K562 (cell line): ENCODE measurements at regions not wholly inside any gene's neighbourhood (a gene's known extent, or its start where the extent isn't known, plus 50 kb on each side); places are given as distances from the start of the nearest gene placed in this dataset.

Source experiments
- ATAC-seq: fragments of 200-7000 bp; cut with Tn5 transposase; 3 replicates; pipeline ENCODE4 v1.9.1; 2020; ENCODE audit warnings: moderate library complexity
- BruUV-seq: library from RNA; stranded (reverse); fragments of 400-500 nt; replicated peaks from 2 replicates; lab custom pipeline; 2021; lab: Mats Ljungman, UMichigan
- CTCF ChIA-PET: fragments of 300-600 bp; formaldehyde crosslinking; extraction: SDS; loops from one replicate; lab custom pipeline; 2021; ENCODE audit warnings: low intra/inter-chr PET ratio; lab: Yijun Ruan, JAX
- POLR2A ChIA-PET: fragments of 300-600, 350-650 bp; sonication (Branson Sonifier 250); formaldehyde crosslinking; extraction: SDS; loops from one replicate; lab custom pipeline; 2021; ENCODE audit warnings: antibody characterized with exemption, inconsistent platforms; lab: Yijun Ruan, JAX
- DNase-seq, 4 experiments: peaks; one replicate each; pipeline versions ENCODE4 v3.0.0 to v3.0.0-alpha.2; 2011 to 2018; ENCODE audit warnings: low spot score in 3 of 4, mixed read lengths in 3 of 4; ENCODE audit errors: extremely low read depth in 1 of 4
- FAIRE-seq: peaks from 2 replicates; lab custom pipeline; 2011; peaks lifted over from hg19 to GRCh38; lab: Jason Lieb, UNC
- H2AFZ ChIP-seq: 2 replicates; pipeline ENCODE4 v1.6.0; 2011; ENCODE audit warnings: low read depth, low read length, control low read depth, inconsistent platforms
- H3K27ac ChIP-seq: fragments of 200-600 bp; 3 replicates; pipeline ENCODE4 v1.8.0; 2011; ENCODE audit warnings: low read depth, mild to moderate bottlenecking, control low read depth, inconsistent platforms, low read length, moderate library complexity, mixed read lengths; ENCODE audit errors: extremely low read depth
- H3K27me3 ChIP-seq, 2 experiments: fragments of 300-600 bp in 1 of 2; 2 replicates in 1 of 2; 3 replicates in 1 of 2; pipeline versions ENCODE4 v1.6.0 to v1.8.0; 2011; ENCODE audit warnings: inconsistent platforms in 2 of 2, low read length in 2 of 2, mild to moderate bottlenecking in 1 of 2, mixed read lengths in 1 of 2, moderate library complexity in 1 of 2; ENCODE audit not compliant: control insufficient read depth in 2 of 2, insufficient read depth in 2 of 2
- H3K36me3 ChIP-seq: fragments of 300-600 bp; 3 replicates; pipeline ENCODE4 v1.8.0; 2011; ENCODE audit warnings: mild to moderate bottlenecking, low read length, inconsistent platforms; ENCODE audit not compliant: control insufficient read depth, insufficient read depth
- H3K4me1 ChIP-seq, 2 experiments: fragments of 200-600 bp in 1 of 2; replicated peaks in 1 of 2; 2 replicates in 1 of 2; 3 replicates in 1 of 2; pipeline versions ENCODE4 v1.5.1 to v1.8.0; 2011; ENCODE audit warnings: inconsistent platforms in 2 of 2, low read length in 2 of 2, mild to moderate bottlenecking in 1 of 2, mixed read lengths in 1 of 2, moderate library complexity in 1 of 2; ENCODE audit not compliant: control insufficient read depth in 2 of 2, insufficient read depth in 2 of 2
- H3K4me2 ChIP-seq: 2 replicates; pipeline ENCODE4 v1.6.1; 2011; ENCODE audit warnings: low read length, control low read depth, inconsistent platforms, mixed read lengths; ENCODE audit not compliant: insufficient read depth
- H3K4me3 ChIP-seq: fragments of 200-600 bp; sonication (generic), shearing (Covaris generic); 2 replicates; pipeline ENCODE4 v1.5.1; 2016; ENCODE audit warnings: control low read depth, inconsistent platforms
- H3K79me2 ChIP-seq: fragments of 200-600 bp; 3 replicates; pipeline ENCODE4 v1.8.0; 2011; ENCODE audit warnings: low read length, inconsistent platforms; ENCODE audit not compliant: control insufficient read depth, insufficient read depth
- H3K9ac ChIP-seq, 2 experiments: 2 replicates each; pipeline versions ENCODE4 v1.6.0 to v1.6.1; 2011; ENCODE audit warnings: low read depth in 2 of 2, low read length in 2 of 2, control low read depth in 1 of 2, inconsistent platforms in 1 of 2, mild to moderate bottlenecking in 1 of 2, mixed read lengths in 1 of 2; ENCODE audit not compliant: insufficient read depth in 1 of 2
- H3K9me1 ChIP-seq: one replicate; pipeline ENCODE4 v1.6.0; 2011; ENCODE audit warnings: inconsistent platforms, mild to moderate bottlenecking, low read length, moderate library complexity; ENCODE audit not compliant: control insufficient read depth, insufficient read depth
- H3K9me3 ChIP-seq: replicated peaks from 2 replicates; pipeline ENCODE4 v1.5.1; 2011; ENCODE audit warnings: low read depth, low read length, inconsistent platforms; ENCODE audit not compliant: control insufficient read depth, insufficient read depth
- H4K20me1 ChIP-seq: replicated peaks from 2 replicates; pipeline ENCODE4 v1.6.1; 2011; ENCODE audit warnings: low read length, inconsistent platforms, mixed read lengths; ENCODE audit not compliant: control insufficient read depth, insufficient read depth
- CBX8 ChIP-seq: fragments of 200-600 bp; sonication (generic); IDR thresholded peaks from 2 replicates; pipeline ENCODE4 v1.6.1; 2012; ENCODE audit warnings: borderline replicate concordance, mixed run types, low read depth, mild to moderate bottlenecking, moderate library complexity, mixed read lengths, low read length, control low read depth, inconsistent platforms; ENCODE audit not compliant: poor library complexity, severe bottlenecking; ENCODE audit errors: extremely low read depth
- MTA1 ChIP-seq: fragments of 450-650 bp; IDR thresholded peaks from 2 replicates; pipeline ENCODE4 v1.6.1; 2017; ENCODE audit warnings: borderline replicate concordance
- NR1H2 ChIP-seq: sonication (generic); formaldehyde crosslinking; IDR thresholded peaks from 2 replicates; pipeline ENCODE4 v1.4.0; 2020; ENCODE audit warnings: mild to moderate bottlenecking, missing genetic modification reagents
- TEAD4 ChIP-seq, 2 experiments: sonication (generic) in 1 of 2; formaldehyde crosslinking in 1 of 2; IDR thresholded peaks; 2 replicates each; pipeline versions ENCODE4 v1.6.1 to v1.8.0; 2012 to 2022; ENCODE audit warnings: borderline replicate concordance in 1 of 2, inconsistent platforms in 1 of 2, low read length in 1 of 2, mild to moderate bottlenecking in 1 of 2, missing genetic modification reagents in 1 of 2
- YBX1 ChIP-seq: fragments of 450-650 bp; IDR thresholded peaks from 2 replicates; pipeline ENCODE4 v1.7.1; 2016; ENCODE audit warnings: mild to moderate bottlenecking
- ZNF589 ChIP-seq: fragments of 200-800 bp; sonication (Bioruptor generic); IDR thresholded peaks from 2 replicates; pipeline ENCODE4 v1.6.1; 2016; ENCODE audit warnings: low read depth, missing genetic modification characterization, missing compliant biosample characterization
- ZNF707 ChIP-seq: fragments of 250-450 bp; sonication (Bioruptor Pico); conservative IDR thresholded peaks from 2 replicates; pipeline ENCODE4 v1.8.0; 2022; ENCODE audit warnings: inconsistent platforms, mild to moderate bottlenecking, moderate library complexity
- WGBS: fragments of 100-300 bp; shearing (Covaris generic); methylation state at CpG from one replicate; pipeline ENCODE4 v1.1.6; 2016; ENCODE audit warnings: low coverage, mixed read lengths; ENCODE audit not compliant: insufficient coverage; ENCODE audit errors: missing lambda C conversion rate; 5-methylcytosine and 5-hydroxymethylcytosine counted together
- in situ Hi-C: fragments of 300-500 bp; cut with MboI; formaldehyde crosslinking; loops from 4 replicates; pipeline ENCODE4 v1.15.0; 2018; ENCODE audit warnings: inconsistent platforms, mixed read lengths
- intact Hi-C: fragments of 100-400 bp; cut with micrococcal nuclease; formaldehyde crosslinking; loops from 2 replicates; pipeline ENCODE4 v1.14.2; 2022
- TF ChIP-seq, protein P1 (sequence below): IDR thresholded peaks from 2 replicates; pipeline ENCODE4 v1.6.1; 2014; ENCODE audit warnings: antibody characterized with exemption
- TF ChIP-seq, protein P2 (sequence below): fragments of 250-450 bp; sonication (Bioruptor Pico); IDR thresholded peaks from 2 replicates; pipeline ENCODE4 v1.8.0; 2021; ENCODE audit warnings: mild to moderate bottlenecking, moderate library complexity

DNA sequence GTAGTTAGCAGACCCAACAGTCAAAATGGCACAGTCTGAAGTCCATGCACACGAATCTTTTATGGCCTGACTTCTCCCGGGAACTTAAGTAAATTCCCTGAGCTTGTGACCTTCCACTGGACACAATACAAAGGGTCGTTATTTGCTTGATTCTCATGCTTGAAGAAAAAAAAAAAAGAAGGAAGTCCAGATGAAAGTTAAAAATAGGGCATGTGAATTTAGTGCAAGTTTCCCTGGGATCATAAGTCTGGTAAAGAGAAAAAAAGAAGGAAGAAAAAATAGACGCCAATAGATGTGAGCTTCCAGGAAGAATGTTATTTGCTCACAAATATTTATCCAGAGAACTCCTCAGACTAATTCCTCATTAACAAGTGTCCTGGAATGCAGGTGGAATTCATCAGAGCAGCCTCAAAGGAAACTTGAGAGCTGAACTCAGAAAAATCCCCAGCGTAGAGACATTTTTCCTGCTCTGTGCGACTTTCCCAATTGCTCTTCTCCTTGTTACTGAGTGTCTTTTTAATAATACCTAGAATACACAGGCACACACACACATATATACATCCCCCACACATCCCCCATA lies 616.3 kb downstream of the EBF1 start (continued):
- TF ChIP-seq, protein P1, sequence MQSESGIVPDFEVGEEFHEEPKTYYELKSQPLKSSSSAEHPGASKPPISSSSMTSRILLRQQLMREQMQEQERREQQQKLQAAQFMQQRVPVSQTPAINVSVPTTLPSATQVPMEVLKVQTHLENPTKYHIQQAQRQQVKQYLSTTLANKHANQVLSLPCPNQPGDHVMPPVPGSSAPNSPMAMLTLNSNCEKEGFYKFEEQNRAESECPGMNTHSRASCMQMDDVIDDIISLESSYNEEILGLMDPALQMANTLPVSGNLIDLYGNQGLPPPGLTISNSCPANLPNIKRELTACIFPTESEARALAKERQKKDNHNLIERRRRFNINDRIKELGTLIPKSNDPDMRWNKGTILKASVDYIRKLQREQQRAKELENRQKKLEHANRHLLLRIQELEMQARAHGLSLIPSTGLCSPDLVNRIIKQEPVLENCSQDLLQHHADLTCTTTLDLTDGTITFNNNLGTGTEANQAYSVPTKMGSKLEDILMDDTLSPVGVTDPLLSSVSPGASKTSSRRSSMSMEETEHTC, result no peak
- TF ChIP-seq TEAD4 (IDR thresholded peaks at IDR 0.05; ENCODE audit: low read length) (no peak), TEAD4 (CRISPR knock-in tag; IDR thresholded peaks at IDR 0.05; ENCODE audit: borderline replicate concordance) (no peak), CBX8 (no peak), ZNF589 (CRISPR knock-in tag) (no peak)

DNA sequence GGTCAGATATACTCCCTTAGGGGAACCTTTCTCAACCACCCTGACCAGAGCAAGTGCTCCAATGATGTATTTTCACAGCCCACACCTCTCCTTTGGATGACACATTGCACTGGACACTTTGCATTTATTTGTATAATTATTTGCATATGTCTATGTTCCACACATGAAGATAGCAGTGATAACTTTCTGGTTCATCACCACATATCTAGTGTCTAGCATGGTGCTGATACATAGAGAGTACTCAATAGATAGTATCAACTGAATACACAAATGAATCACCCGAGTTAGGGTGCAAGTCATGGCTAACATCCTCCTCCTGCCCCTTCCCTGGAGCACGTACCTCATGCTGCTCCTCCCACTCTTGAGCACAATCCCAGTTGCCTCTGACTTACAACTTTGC lies 617.6 kb downstream of the EBF1 start:
- no TSS peak for BruUV-seq
- Histone ChIP-seq H3K36me3 (no peaks in the 10 kb centered on the region), H3K4me2 (no peak overlapping the region), H3K9me1 (no peaks in the 10 kb centered on the region), H4K20me1 (no peaks in the 10 kb centered on the region), H2AFZ (no peak overlapping the region), H3K9ac (no peak overlapping the region), H3K4me1 (no peaks in the 10 kb centered on the region), H3K27ac (no peak overlapping the region), H3K9me3 (no peaks in the 10 kb centered on the region), H3K4me3 (no peak overlapping the region), H3K79me2 (no peaks in the 10 kb centered on the region), H3K27me3 (no peaks in the 10 kb centered on the region)
- in situ Hi-C loops, result no loop called here
- intact Hi-C loops, result no loop called here
- TF ChIP-seq NR1H2 (no peak), YBX1 (no peak), MTA1 (no peak), ZNF707 (CRISPR knock-in tag) (no peak)
- TF ChIP-seq, protein P2, sequence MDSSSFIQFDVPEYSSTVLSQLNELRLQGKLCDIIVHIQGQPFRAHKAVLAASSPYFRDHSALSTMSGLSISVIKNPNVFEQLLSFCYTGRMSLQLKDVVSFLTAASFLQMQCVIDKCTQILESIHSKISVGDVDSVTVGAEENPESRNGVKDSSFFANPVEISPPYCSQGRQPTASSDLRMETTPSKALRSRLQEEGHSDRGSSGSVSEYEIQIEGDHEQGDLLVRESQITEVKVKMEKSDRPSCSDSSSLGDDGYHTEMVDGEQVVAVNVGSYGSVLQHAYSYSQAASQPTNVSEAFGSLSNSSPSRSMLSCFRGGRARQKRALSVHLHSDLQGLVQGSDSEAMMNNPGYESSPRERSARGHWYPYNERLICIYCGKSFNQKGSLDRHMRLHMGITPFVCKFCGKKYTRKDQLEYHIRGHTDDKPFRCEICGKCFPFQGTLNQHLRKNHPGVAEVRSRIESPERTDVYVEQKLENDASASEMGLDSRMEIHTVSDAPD (CRISPR knock-in tag), result no peak
- POLR2A ChIA-PET, result interaction anchor here (0.5 kb wide), 1 partner anchor 544 kb away, joined by 3 read pairs; no protein-coding TSS in a partner anchor
- CTCF ChIA-PET, result no interaction called here
- 0% methylated on average over 1 of the region's 2 CpGs for WGBS
- DNase-seq, result no peak
- no peak for FAIRE-seq
- no peak for ATAC-seq
